Upper lobe of left lung (tissue), 4 donors: ENCODE measurements at regions not wholly inside any gene's neighbourhood (a gene's known extent, or its start where the extent isn't known, plus 50 kb on each side); places are given as distances from the start of the nearest gene placed in this dataset.

Experiments
- EP300 ChIP-seq, 4 donors: sonication (generic); formaldehyde crosslinking; IDR thresholded peaks; one replicate each; pipeline ENCODE4 v1.5.1; 2017; ENCODE audit warnings: antibody characterized with exemption in 4 of 4, control low read depth in 2 of 4
- POLR2AphosphoS5 ChIP-seq, 2 donors: sonication (generic); formaldehyde crosslinking; IDR thresholded peaks; one replicate each; pipeline ENCODE4 v1.5.1; 2017; ENCODE audit warnings: antibody characterized with exemption in 2 of 2
- TF ChIP-seq, protein P1 (sequence below), 6 experiments: fragments of 450-650 bp in 4 of 6; fragments of 200-600 bp in 2 of 6; sonication (generic) in 2 of 6; IDR thresholded peaks; one replicate each; pipeline ENCODE4 v1.5.1; 2016 to 2019; ENCODE audit warnings: antibody characterized with exemption in 6 of 6

- TF ChIP-seq POLR2AphosphoS5 (IDR thresholded peaks at IDR 0.05) = no peak
- TF ChIP-seq, protein P1, sequence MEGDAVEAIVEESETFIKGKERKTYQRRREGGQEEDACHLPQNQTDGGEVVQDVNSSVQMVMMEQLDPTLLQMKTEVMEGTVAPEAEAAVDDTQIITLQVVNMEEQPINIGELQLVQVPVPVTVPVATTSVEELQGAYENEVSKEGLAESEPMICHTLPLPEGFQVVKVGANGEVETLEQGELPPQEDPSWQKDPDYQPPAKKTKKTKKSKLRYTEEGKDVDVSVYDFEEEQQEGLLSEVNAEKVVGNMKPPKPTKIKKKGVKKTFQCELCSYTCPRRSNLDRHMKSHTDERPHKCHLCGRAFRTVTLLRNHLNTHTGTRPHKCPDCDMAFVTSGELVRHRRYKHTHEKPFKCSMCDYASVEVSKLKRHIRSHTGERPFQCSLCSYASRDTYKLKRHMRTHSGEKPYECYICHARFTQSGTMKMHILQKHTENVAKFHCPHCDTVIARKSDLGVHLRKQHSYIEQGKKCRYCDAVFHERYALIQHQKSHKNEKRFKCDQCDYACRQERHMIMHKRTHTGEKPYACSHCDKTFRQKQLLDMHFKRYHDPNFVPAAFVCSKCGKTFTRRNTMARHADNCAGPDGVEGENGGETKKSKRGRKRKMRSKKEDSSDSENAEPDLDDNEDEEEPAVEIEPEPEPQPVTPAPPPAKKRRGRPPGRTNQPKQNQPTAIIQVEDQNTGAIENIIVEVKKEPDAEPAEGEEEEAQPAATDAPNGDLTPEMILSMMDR (IDR thresholded peaks at IDR 0.05) = no peak
- TF ChIP-seq EP300 (IDR thresholded peaks at IDR 0.05) = no peak
Measured at GRCh38 chr10:121216295-121216694, 365.1 kb downstream of the WDR11 start.
